Gastrocnemius medialis (tissue), 4 donors: ENCODE measurements at regions not wholly inside any gene's neighbourhood (a gene's known extent, or its start where the extent isn't known, plus 50 kb on each side); places are given as distances from the start of the nearest gene placed in this dataset.

Experiments
- ATAC-seq, 2 donors: fragments of 150-250 bp; one replicate each; pipeline ENCODE4 v1.9.1; 2016
- DNase-seq, 2 donors: peaks; one replicate each; pipeline ENCODE4 v3.0.0-alpha.2; 2019
- H3K27ac ChIP-seq, 4 donors: fragments of 200-600 bp; sonication (generic); 1 replicate in 1 of 4; 2 replicates in 3 of 4; pipeline ENCODE4 v1.5.1; 2016 to 2018; ENCODE audit warnings: mild to moderate bottlenecking in 2 of 4, moderate library complexity in 1 of 4
- H3K27me3 ChIP-seq, 3 donors: fragments of 200-600 bp; sonication (generic) in 2 of 3; 1 replicate in 1 of 3; 2 replicates in 2 of 3; pipeline versions ENCODE4 v1.5.1 to v1.6.0; 2016 to 2019; ENCODE audit warnings: mild to moderate bottlenecking in 1 of 3, moderate library complexity in 1 of 3
- H3K36me3 ChIP-seq, 2 donors: fragments of 200-600 bp; sonication (generic) in 1 of 2; one replicate each; pipeline ENCODE4 v1.5.1; 2017 to 2018
- H3K4me1 ChIP-seq, 2 donors: fragments of 200-600 bp; sonication (generic) in 1 of 2; one replicate each; pipeline ENCODE4 v1.5.1; 2016 to 2017; ENCODE audit warnings: mild to moderate bottlenecking in 2 of 2
- H3K4me3 ChIP-seq, 4 donors: fragments of 200-600 bp; sonication (generic) in 3 of 4; 1 replicate in 1 of 4; 2 replicates in 3 of 4; pipeline ENCODE4 v1.5.1; 2016 to 2019; ENCODE audit warnings: mild to moderate bottlenecking in 2 of 4
- H3K9me3 ChIP-seq, 3 donors: fragments of 200-600 bp; sonication (generic) in 2 of 3; 1 replicate in 1 of 3; 2 replicates in 2 of 3; pipeline ENCODE4 v1.5.1; 2016 to 2019
- POLR2A ChIP-seq, 2 donors: fragments of 450-650 bp; IDR thresholded peaks; one replicate each; pipeline ENCODE4 v1.6.1; 2017; ENCODE audit warnings: antibody characterized with exemption in 2 of 2, mild to moderate bottlenecking in 2 of 2, moderate library complexity in 2 of 2
- in situ Hi-C, 4 donors: fragments of 200-750 bp; cut with MboI; loops; one replicate each; pipeline versions ENCODE4 v1.15.0 to v1.8.0; 2017; ENCODE audit warnings: low sequenced_read_pairs in 4 of 4
- intact Hi-C: fragments of 100-400 bp; cut with DNase I; formaldehyde crosslinking; loops from one replicate; pipeline ENCODE4 v1.15.1; 2023; ENCODE audit warnings: low total_unique reads
- TF ChIP-seq, protein P1 (sequence below), 5 experiments: fragments of 450-650 bp in 3 of 5; fragments of 200-600 bp in 2 of 5; sonication (generic) in 2 of 5; IDR thresholded peaks in 4 of 5; conservative IDR thresholded peaks in 1 of 5; 1 replicate in 4 of 5; 2 replicates in 1 of 5; pipeline ENCODE4 v1.5.1; 2016 to 2019; ENCODE audit warnings: antibody characterized with exemption in 5 of 5, mild to moderate bottlenecking in 3 of 5, moderate library complexity in 3 of 5

DNA sequence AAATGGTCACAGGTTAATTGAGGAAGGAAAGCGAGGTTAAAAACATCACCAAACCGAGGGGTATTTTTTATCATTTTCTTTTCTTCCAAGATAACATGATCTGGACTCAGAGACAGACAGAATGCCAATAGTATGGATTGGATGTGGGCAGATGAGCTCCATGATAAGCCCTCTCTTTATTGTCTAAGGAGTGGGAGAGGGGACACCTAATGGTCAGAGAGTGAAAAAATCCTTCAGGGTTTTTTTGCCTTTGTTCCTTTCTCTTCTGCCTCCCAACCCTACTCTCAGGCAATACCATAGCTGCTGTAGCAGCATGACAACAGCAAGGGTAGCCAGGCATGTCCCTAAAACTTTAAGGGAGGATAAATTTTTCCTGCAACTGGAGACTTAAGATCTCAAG is 94.7 kb downstream of the DIRAS2 start:
- Histone ChIP-seq H3K4me1 (no peaks in the 10 kb centered on the region), H3K27ac (no peak overlapping the region), H3K9me3 (no peaks in the 10 kb centered on the region), H3K27me3 (no peaks in the 10 kb centered on the region), H3K36me3 (no peaks in the 10 kb centered on the region), H3K4me3 (no peak overlapping the region)
- no peak for DNase-seq
- in situ Hi-C loops = no loop called here
- intact Hi-C loops = no loop called here
- TF ChIP-seq, protein P1, sequence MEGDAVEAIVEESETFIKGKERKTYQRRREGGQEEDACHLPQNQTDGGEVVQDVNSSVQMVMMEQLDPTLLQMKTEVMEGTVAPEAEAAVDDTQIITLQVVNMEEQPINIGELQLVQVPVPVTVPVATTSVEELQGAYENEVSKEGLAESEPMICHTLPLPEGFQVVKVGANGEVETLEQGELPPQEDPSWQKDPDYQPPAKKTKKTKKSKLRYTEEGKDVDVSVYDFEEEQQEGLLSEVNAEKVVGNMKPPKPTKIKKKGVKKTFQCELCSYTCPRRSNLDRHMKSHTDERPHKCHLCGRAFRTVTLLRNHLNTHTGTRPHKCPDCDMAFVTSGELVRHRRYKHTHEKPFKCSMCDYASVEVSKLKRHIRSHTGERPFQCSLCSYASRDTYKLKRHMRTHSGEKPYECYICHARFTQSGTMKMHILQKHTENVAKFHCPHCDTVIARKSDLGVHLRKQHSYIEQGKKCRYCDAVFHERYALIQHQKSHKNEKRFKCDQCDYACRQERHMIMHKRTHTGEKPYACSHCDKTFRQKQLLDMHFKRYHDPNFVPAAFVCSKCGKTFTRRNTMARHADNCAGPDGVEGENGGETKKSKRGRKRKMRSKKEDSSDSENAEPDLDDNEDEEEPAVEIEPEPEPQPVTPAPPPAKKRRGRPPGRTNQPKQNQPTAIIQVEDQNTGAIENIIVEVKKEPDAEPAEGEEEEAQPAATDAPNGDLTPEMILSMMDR (IDR thresholded peaks at IDR 0.05 in 4 of 5, conservative IDR thresholded peaks at IDR 0.05 in 1 of 5) = no peak
- no peak for TF ChIP-seq POLR2A (IDR thresholded peaks at IDR 0.05)
- ATAC-seq = no peak

DNA sequence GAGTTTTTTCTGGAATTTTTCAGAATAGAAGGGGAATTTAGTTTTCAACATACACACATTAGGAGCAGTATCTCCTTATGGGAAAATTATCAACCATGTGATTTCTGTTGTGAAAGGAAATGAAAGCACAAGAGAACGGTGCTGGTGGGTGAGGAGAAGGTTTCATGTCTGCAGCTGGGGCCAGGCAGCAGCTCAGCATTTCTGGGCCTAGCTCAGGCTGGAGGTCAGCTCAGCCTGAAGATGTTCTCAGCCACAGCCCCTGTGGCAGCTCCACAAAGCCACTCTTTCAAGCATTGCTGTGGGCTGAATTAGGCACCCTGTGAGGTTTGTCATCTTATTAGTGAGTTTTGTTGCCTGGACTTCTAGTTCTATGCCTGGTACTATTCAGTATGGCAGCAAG is 90.3 kb downstream of the DIRAS2 start:
- no peaks in the 10 kb centered on the region for H3K27me3 ChIP-seq
- H3K9me3 ChIP-seq = no peaks in the 10 kb centered on the region
- no peak for DNase-seq
- no peak overlapping the region for H3K4me3 ChIP-seq
- no peak for ATAC-seq
- TF ChIP-seq POLR2A (IDR thresholded peaks at IDR 0.05) = no peak
- no peaks in the 10 kb centered on the region for H3K36me3 ChIP-seq
- H3K4me1 ChIP-seq = no peaks in the 10 kb centered on the region
- intact Hi-C loops = no loop called here
- no peak overlapping the region for H3K27ac ChIP-seq
- in situ Hi-C loops = no loop called here

DNA sequence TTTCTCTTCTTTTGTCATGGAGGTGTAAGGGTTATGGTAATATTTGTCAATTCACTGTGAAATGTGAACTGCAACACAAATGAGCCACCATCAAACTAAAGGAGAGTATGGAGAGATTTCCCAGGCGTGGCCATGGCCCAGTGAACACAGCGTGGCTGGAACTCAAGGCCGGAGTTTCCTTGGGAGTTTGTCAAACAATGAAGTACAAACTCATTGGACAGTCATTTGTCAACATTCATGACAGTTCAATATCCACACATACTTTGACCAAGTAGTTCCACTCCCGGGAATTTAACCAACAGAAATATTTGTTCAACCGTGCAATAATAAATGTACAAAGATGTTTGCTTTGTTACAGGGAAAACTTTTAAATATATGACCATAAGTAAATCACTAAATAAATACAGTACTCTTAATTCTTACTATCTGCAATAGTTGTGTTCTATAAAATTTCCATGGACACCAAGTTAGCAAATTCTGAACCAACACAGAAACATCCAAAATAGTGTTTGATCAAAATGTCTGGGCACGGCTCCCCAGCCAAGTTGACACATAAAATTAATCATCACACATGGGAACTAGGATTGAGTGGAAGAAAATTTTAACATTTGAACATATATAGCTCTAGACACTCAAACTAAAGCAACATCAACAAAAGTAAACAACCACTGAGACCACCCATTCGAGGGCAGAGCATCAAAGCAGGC is 87.1 kb downstream of the DIRAS2 start:
- no peak for TF ChIP-seq POLR2A (IDR thresholded peaks at IDR 0.05)
- TF ChIP-seq, protein P1 (IDR thresholded peaks at IDR 0.05 in 4 of 5, conservative IDR thresholded peaks at IDR 0.05 in 1 of 5) = no peak
- H3K27ac ChIP-seq = no peak overlapping the region
- no peak for ATAC-seq
- intact Hi-C loops = no loop called here
- H3K4me3 ChIP-seq = no peak overlapping the region
- no peak for DNase-seq
- no peaks in the 10 kb centered on the region for H3K36me3 ChIP-seq
- H3K4me1 ChIP-seq = no peaks in the 10 kb centered on the region
- H3K9me3 ChIP-seq = no peaks in the 10 kb centered on the region
- in situ Hi-C loops = no loop called here
- no peaks in the 10 kb centered on the region for H3K27me3 ChIP-seq

DNA sequence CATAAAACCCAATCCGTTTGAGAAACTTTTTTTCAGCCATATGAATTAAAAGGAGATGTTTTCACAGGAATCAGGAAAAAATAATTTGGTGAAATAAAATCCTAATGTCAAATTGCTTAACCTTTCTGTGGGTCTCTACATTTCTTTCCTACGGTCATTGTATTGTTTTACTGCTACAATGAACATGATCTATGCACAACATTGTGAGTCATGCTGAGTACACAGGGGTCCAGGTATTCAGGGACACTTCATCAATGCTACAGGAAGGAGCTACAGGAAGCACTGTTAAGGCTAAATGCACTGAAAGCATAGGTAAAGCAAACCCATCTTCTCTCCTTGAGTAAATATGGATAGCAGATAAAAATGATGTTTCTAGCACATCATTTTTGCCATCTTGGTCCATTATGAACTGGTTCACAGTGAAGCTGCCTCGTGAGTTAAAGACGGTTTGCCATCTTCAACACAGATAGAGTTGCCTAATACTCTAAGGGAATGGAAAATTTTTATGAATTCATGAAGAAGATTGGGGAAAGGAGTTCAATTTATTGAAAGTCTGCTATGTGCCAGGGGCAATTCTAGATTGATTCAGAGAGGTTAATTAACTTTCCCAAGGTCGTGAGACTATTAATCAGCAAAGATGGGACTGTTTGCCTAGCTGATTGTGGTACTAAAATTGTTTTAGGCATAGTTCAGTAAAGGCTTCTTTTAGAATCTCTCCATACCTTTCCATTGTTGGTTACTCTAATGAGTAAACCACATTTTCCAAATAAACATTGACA is 85.5 kb downstream of the DIRAS2 start:
- no peaks in the 10 kb centered on the region for H3K36me3 ChIP-seq
- no peak overlapping the region for H3K4me3 ChIP-seq
- intact Hi-C loops (no loop called here), in situ Hi-C loops (no loop called here)
- ATAC-seq (no peak), DNase-seq (no peak)
- no peaks in the 10 kb centered on the region for H3K9me3 ChIP-seq
- no peaks in the 10 kb centered on the region for H3K4me1 ChIP-seq
- H3K27ac ChIP-seq = no peak overlapping the region
- H3K27me3 ChIP-seq = no peaks in the 10 kb centered on the region
- TF ChIP-seq, protein P1 (IDR thresholded peaks at IDR 0.05 in 4 of 5, conservative IDR thresholded peaks at IDR 0.05 in 1 of 5) = no peak
- no peak for TF ChIP-seq POLR2A (IDR thresholded peaks at IDR 0.05)
